Erythroblast (primary cell): ENCODE measurements at regions not wholly inside any gene's neighbourhood (a gene's known extent, or its start where the extent isn't known, plus 50 kb on each side); places are given as distances from the start of the nearest gene placed in this dataset.

Source experiments
- GATA1 ChIP-seq: IDR thresholded peaks from 2 replicates; pipeline ENCODE4 v1.6.1; 2011; ENCODE audit warnings: low read depth, mild to moderate bottlenecking, control low read depth, low read length, moderate library complexity
- POLR2A ChIP-seq: IDR thresholded peaks from 2 replicates; pipeline ENCODE4 v1.6.1; 2011; ENCODE audit warnings: mild to moderate bottlenecking, low read length

DNA sequence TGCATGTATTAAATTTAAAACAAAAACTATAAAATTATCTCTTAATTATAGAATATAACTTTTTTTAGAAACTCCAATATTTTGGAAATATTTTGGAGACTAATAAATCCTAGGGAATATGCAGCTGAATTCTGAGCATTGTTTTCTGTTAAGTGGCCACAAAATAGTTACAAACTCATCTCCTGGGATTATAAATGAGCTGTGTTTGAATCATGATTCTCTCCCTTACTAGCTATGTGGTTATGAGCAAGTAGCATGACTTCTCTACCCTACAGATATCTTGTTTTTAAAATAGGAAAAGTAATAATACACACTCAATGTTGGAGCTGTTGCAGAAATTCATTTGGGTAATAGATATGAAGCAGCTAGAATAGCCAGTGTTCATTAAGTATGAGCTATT is 137.9 kb upstream of the ITGA4 start:
- TF ChIP-seq POLR2A (no peak), GATA1 (no peak)
